ENCODE measurements at regions not wholly inside any gene's neighbourhood (a gene's known extent, or its start where the extent isn't known, plus 50 kb on each side); places are given as distances from the start of the nearest gene placed in this dataset.

DNA sequence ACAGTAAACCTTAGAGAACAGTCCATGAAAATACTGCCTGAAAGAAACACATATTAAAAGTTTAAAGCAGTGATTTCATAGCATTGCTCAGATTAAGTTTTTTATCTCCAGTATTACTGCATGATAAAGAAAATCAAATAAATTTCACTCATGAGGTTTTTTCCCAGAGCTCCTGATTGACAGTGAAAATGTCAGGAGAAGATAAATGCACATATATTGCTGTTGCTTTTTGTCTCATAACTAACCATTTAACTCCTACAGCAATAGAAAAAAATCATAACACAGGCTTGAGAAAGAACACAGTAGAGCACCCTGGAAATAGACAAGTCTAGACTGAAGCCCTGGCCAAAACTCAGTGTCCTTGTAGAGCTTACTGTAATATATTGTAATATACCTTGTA, 391.0 kb downstream of the TMX3 start:
- TF ChIP-seq CTCF (IDR thresholded peaks at IDR 0.05; ENCODE audit: insufficient read depth, low read length): no peak
- no peak for DNase-seq (ENCODE audit: low read depth)
- H3K4me3 ChIP-seq (ENCODE audit: low read depth, low read length): no peak overlapping the region

DNA sequence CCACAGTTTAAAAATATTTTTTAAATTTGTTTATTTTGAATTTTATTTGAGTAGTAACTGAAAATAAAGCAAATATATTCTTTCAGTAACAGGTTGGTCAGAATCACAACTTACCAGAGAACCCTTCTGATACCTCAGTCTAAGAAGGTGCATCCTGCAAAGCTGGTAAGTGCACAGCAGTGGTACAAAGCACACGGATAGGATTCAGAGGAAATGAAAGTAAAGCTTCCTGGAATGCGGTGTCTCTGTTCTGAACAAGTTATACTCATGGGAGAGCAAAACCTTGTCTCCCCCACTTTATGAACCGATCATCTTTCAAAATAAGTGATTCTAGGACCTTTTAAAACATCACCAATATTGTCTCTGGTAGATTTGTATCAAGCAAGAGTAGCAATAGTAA, 398.3 kb downstream of the TMX3 start:
- no peak for TF ChIP-seq CTCF (IDR thresholded peaks at IDR 0.05; ENCODE audit: insufficient read depth, low read length)
- DNase-seq (ENCODE audit: low read depth): peak; percentile 44
- peak overlapping the region; percentile 15 for H3K4me3 ChIP-seq (ENCODE audit: low read depth, low read length)

- DNase-seq (ENCODE audit: low read depth): no peak
- no peak for TF ChIP-seq CTCF (IDR thresholded peaks at IDR 0.05; ENCODE audit: insufficient read depth, low read length)
Observed at GRCh38 chr18:68314403-68314802, 400.5 kb downstream of the TMX3 start.

DNA sequence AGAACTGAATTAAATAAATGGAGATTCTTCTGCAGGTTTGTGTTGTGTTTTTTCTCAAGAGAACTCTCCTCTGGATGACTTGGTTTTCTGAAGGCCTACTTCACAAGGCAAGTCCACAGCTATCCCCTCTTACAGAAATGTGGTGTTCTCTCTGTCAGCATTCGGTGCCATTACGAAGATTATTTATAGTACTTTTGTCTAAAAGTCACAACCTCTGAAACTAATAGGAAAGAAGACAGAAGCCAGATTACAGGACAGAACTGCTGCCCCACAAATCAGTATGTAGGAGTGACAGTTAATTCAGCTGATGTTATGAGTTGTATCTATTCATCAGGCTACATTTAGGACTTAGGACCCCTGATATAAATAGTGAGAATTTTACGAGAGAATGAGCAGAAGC, 413.5 kb downstream of the TMX3 start:
- no peak for TF ChIP-seq CTCF (IDR thresholded peaks at IDR 0.05; ENCODE audit: insufficient read depth, low read length)
- H3K4me3 ChIP-seq (ENCODE audit: low read depth, low read length): no peak overlapping the region
- no peak for DNase-seq (ENCODE audit: low read depth)

More at GRCh38 chr18:68314403-68314802, 400.5 kb downstream of the TMX3 start:
- H3K4me3 ChIP-seq (ENCODE audit: low read depth, low read length): no peak overlapping the region

DNA sequence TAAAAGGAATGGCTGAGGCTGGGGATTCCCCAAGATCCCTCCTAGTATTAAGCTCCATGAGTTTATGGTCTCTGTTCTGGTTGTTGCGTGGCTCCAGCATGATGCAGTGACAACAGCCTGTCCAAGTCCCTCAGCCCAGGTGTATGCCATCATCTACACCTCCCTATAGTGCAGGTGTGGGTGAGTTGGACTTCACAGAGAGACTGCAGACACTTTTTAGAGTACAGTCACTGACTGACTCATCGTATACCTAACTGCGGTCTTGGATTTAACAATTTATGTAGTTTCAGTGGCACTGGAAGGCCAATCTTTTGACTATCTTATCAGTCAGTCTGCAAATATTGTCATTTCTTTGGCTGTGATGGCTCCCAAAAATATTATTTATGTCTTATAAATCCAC, 415.0 kb downstream of the TMX3 start:
- no peak for TF ChIP-seq CTCF (IDR thresholded peaks at IDR 0.05; ENCODE audit: insufficient read depth, low read length)
- DNase-seq (ENCODE audit: low read depth): no peak
- H3K4me3 ChIP-seq (ENCODE audit: low read depth, low read length): no peak overlapping the region

DNA sequence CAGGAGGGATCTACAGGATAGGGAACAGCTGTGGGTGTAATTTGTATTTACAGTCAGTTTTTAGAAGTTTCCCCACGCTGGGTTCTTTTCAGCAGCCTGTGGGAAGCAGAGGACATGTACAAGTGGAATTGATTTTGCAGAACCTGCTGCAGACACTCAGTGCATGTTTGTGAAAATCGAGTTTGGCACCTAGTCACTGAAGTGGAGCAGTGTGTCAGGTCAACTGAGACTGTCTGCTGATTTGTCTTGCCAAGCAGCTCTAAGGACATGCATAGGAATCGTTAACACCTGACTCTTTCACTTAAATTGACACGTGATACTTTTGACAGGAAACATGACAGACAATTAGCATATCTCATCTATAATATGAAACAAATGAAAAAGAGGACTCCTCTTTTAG, 416.6 kb downstream of the TMX3 start:
- no peak overlapping the region for H3K4me3 ChIP-seq (ENCODE audit: low read depth, low read length)
- no peak for TF ChIP-seq CTCF (IDR thresholded peaks at IDR 0.05; ENCODE audit: insufficient read depth, low read length)
- DNase-seq (ENCODE audit: low read depth): no peak

- no peak for TF ChIP-seq CTCF (IDR thresholded peaks at IDR 0.05; ENCODE audit: insufficient read depth, low read length)
- H3K4me3 ChIP-seq (ENCODE audit: low read depth, low read length): no peak overlapping the region
- DNase-seq (ENCODE audit: low read depth): no peak
Observed at GRCh38 chr18:68288408-68288807, 426.5 kb downstream of the TMX3 start.
